ENCODE measurements at regions not wholly inside any gene's neighbourhood (a gene's known extent, or its start where the extent isn't known, plus 50 kb on each side); places are given as distances from the start of the nearest gene placed in this dataset.

DNA sequence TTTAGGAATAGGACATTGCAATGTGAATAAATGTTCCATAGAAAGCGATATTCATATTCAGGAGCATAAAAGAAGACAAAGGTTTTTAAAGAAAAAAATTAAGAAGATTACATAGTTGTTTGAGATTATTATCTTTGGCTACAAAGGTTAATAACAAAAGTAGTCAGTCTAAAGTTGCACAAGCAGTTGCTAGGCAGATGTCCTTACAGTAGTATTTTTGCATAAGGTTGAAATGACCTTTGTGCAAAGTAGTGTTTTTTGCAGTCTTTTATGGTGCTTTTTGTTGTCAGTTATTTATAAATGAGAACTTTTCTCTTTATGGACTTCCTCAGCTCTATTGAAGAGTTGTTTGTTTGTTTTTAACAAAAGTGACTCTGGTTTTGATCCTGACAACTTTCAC is 447.8 kb downstream of the AMY1C start:
- TF ChIP-seq, protein P1, sequence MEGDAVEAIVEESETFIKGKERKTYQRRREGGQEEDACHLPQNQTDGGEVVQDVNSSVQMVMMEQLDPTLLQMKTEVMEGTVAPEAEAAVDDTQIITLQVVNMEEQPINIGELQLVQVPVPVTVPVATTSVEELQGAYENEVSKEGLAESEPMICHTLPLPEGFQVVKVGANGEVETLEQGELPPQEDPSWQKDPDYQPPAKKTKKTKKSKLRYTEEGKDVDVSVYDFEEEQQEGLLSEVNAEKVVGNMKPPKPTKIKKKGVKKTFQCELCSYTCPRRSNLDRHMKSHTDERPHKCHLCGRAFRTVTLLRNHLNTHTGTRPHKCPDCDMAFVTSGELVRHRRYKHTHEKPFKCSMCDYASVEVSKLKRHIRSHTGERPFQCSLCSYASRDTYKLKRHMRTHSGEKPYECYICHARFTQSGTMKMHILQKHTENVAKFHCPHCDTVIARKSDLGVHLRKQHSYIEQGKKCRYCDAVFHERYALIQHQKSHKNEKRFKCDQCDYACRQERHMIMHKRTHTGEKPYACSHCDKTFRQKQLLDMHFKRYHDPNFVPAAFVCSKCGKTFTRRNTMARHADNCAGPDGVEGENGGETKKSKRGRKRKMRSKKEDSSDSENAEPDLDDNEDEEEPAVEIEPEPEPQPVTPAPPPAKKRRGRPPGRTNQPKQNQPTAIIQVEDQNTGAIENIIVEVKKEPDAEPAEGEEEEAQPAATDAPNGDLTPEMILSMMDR (IDR thresholded peaks at IDR 0.05; ENCODE audit: insufficient read depth, low read length), result no peak
- TF ChIP-seq GABPA (IDR thresholded peaks at IDR 0.05; ENCODE audit: low read depth), result no peak
